SIG-M5 (cell line): ENCODE measurements at regions not wholly inside any gene's neighbourhood (a gene's known extent, or its start where the extent isn't known, plus 50 kb on each side); places are given as distances from the start of the nearest gene placed in this dataset.

Source experiments
- DNase-seq: peaks from one replicate; lab custom pipeline; 2025; lab: John Stamatoyannopoulos, UW

- no peak for DNase-seq
Measured at GRCh38 chr2:226526716-226527115, 272.9 kb downstream of the IRS1 start.

- no peak for DNase-seq
Measured at GRCh38 chr2:226524381-226524843, 275.2 kb downstream of the IRS1 start.

- no peak for DNase-seq
Measured at GRCh38 chr2:226520723-226521122, 278.9 kb downstream of the IRS1 start.

GRCh38 chr2:226515344-226516055, 284.1 kb downstream of the IRS1 start:
- DNase-seq: no peak

- no peak for DNase-seq
Measured at GRCh38 chr2:226514895-226515294, 284.7 kb downstream of the IRS1 start.

GRCh38 chr2:226511311-226511710, 288.3 kb downstream of the IRS1 start:
- DNase-seq: no peak

- no peak for DNase-seq
Measured at GRCh38 chr2:226508683-226509082, 290.9 kb downstream of the IRS1 start.

GRCh38 chr2:226508005-226508404, 291.6 kb downstream of the IRS1 start:
- DNase-seq: no peak

GRCh38 chr2:226497146-226497909, 302.3 kb downstream of the IRS1 start:
- DNase-seq: no peak

- no peak for DNase-seq
Measured at GRCh38 chr2:226496273-226496550, 303.4 kb downstream of the IRS1 start.

GRCh38 chr2:226495466-226496272, 304.0 kb downstream of the IRS1 start:
- no peak for DNase-seq

- no peak for DNase-seq
Measured at GRCh38 chr2:226491112-226491511, 308.5 kb downstream of the IRS1 start.

- DNase-seq: no peak
Measured at GRCh38 chr2:226489775-226490541, 309.7 kb downstream of the IRS1 start.

- no peak for DNase-seq
Measured at GRCh38 chr2:226488034-226488433, 311.6 kb downstream of the IRS1 start.

- no peak for DNase-seq
Measured at GRCh38 chr2:226487573-226487972, 312.0 kb downstream of the IRS1 start.

GRCh38 chr2:226483745-226484619, 315.6 kb downstream of the IRS1 start:
- DNase-seq: no peak

- DNase-seq: no peak
Measured at GRCh38 chr2:226483143-226483542, 316.5 kb downstream of the IRS1 start.

GRCh38 chr2:226478109-226478809, 321.4 kb downstream of the IRS1 start:
- no peak for DNase-seq

- no peak for DNase-seq
Measured at GRCh38 chr2:226477221-226478108, 322.2 kb downstream of the IRS1 start.
